Smooth muscle cell (in vitro differentiated cells): ENCODE measurements at regions not wholly inside any gene's neighbourhood (a gene's known extent, or its start where the extent isn't known, plus 50 kb on each side); places are given as distances from the start of the nearest gene placed in this dataset.

Source experiments
- DNase-seq: peaks from one replicate; lab custom pipeline; 2025; ENCODE audit not compliant: unreplicated experiment; lab: John Stamatoyannopoulos, UW
- H2AFZ ChIP-seq: fragments of 200-600 bp; sonication (generic); 2 replicates; pipeline ENCODE4 v1.6.0; 2016; ENCODE audit warnings: antibody characterized with exemption, low read depth, mild to moderate bottlenecking
- H3F3A ChIP-seq: fragments of 200-600 bp; sonication (generic); 2 replicates; pipeline ENCODE4 v1.6.0; 2017; ENCODE audit warnings: antibody characterized with exemption, low read depth
- H3K27ac ChIP-seq: fragments of 200-600 bp; sonication (generic); 2 replicates; pipeline ENCODE4 v1.5.1; 2016; ENCODE audit warnings: low read depth, mild to moderate bottlenecking
- H3K27me3 ChIP-seq: fragments of 200-600 bp; sonication (generic); 2 replicates; pipeline ENCODE4 v1.6.1; 2016; ENCODE audit warnings: low read depth, mild to moderate bottlenecking
- H3K36me3 ChIP-seq: fragments of 200-600 bp; sonication (generic); 2 replicates; pipeline ENCODE4 v1.5.1; 2016; ENCODE audit warnings: low read depth
- H3K4me1 ChIP-seq: fragments of 200-600 bp; sonication (generic); 2 replicates; pipeline ENCODE4 v1.5.1; 2016; ENCODE audit warnings: low read depth
- H3K4me2 ChIP-seq: fragments of 200-600 bp; sonication (generic); 2 replicates; pipeline ENCODE4 v1.6.0; 2016; ENCODE audit warnings: mild to moderate bottlenecking
- H3K4me3 ChIP-seq: fragments of 200-600 bp; sonication (generic); 2 replicates; pipeline ENCODE4 v1.5.1; 2016; ENCODE audit warnings: mild to moderate bottlenecking
- H3K79me2 ChIP-seq: fragments of 200-600 bp; sonication (generic); 2 replicates; pipeline ENCODE4 v1.6.0; 2016; ENCODE audit warnings: low read depth, mild to moderate bottlenecking
- H3K9ac ChIP-seq: fragments of 200-600 bp; sonication (generic); 2 replicates; pipeline ENCODE4 v1.6.0; 2016; ENCODE audit warnings: low read depth
- H3K9me3 ChIP-seq: fragments of 200-600 bp; sonication (generic); replicated peaks from 2 replicates; pipeline ENCODE4 v1.5.1; 2016; ENCODE audit warnings: low read depth
- H4K20me1 ChIP-seq: fragments of 200-600 bp; sonication (generic); 2 replicates; pipeline ENCODE4 v1.6.0; 2016; ENCODE audit warnings: low read depth
- WGBS: methylation state at CpG from one replicate; pipeline ENCODE4 v1.1.7; 2016; ENCODE audit warnings: low lambda C conversion rate; 5-methylcytosine and 5-hydroxymethylcytosine counted together
- TF ChIP-seq, protein P1 (sequence below): fragments of 200-600 bp; sonication (generic); IDR thresholded peaks from 2 replicates; pipeline ENCODE4 v1.5.1; 2017; ENCODE audit warnings: borderline replicate concordance, mild to moderate bottlenecking, antibody characterized with exemption; ENCODE audit not compliant: insufficient read depth, poor library complexity, severe bottlenecking

- H3K9ac ChIP-seq = no peak overlapping the region
- no peak for DNase-seq
- no peak overlapping the region for H3K4me3 ChIP-seq
- no peaks in the 10 kb centered on the region for H3K36me3 ChIP-seq
- no peaks in the 10 kb centered on the region for H4K20me1 ChIP-seq
- no peak overlapping the region for H3K27ac ChIP-seq
- TF ChIP-seq, protein P1, sequence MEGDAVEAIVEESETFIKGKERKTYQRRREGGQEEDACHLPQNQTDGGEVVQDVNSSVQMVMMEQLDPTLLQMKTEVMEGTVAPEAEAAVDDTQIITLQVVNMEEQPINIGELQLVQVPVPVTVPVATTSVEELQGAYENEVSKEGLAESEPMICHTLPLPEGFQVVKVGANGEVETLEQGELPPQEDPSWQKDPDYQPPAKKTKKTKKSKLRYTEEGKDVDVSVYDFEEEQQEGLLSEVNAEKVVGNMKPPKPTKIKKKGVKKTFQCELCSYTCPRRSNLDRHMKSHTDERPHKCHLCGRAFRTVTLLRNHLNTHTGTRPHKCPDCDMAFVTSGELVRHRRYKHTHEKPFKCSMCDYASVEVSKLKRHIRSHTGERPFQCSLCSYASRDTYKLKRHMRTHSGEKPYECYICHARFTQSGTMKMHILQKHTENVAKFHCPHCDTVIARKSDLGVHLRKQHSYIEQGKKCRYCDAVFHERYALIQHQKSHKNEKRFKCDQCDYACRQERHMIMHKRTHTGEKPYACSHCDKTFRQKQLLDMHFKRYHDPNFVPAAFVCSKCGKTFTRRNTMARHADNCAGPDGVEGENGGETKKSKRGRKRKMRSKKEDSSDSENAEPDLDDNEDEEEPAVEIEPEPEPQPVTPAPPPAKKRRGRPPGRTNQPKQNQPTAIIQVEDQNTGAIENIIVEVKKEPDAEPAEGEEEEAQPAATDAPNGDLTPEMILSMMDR = no peak
- H3K4me1 ChIP-seq = no peaks in the 10 kb centered on the region
- no peaks in the 10 kb centered on the region for H3K9me3 ChIP-seq
- H3K79me2 ChIP-seq = no peaks in the 10 kb centered on the region
- no peak overlapping the region for H2AFZ ChIP-seq
- H3K4me2 ChIP-seq = no peak overlapping the region
- no peaks in the 10 kb centered on the region for H3F3A ChIP-seq
- H3K27me3 ChIP-seq = no peaks in the 10 kb centered on the region
- WGBS = 76% methylated on average over 3 of the region's 3 CpGs
Observed at GRCh38 chr3:116963802-116964201, 254.2 kb downstream of the TUSC7 start.

GRCh38 chr3:116966649-116967048 lies 257.1 kb downstream of the TUSC7 start:
- Histone ChIP-seq H3K4me2 (no peak overlapping the region), H3K4me3 (no peak overlapping the region), H3K9ac (no peak overlapping the region), H3K36me3 (no peaks in the 10 kb centered on the region), H3K27ac (no peak overlapping the region), H3K4me1 (no peaks in the 10 kb centered on the region), H4K20me1 (no peaks in the 10 kb centered on the region), H3K9me3 (no peaks in the 10 kb centered on the region), H3F3A (no peaks in the 10 kb centered on the region), H3K79me2 (no peaks in the 10 kb centered on the region), H3K27me3 (no peaks in the 10 kb centered on the region), H2AFZ (no peak overlapping the region)
- WGBS = 82% methylated on average over 2 of the region's 2 CpGs
- DNase-seq = no peak
- TF ChIP-seq, protein P1 = no peak

- WGBS = 87% methylated on average over 6 of the region's 6 CpGs
- no peaks in the 10 kb centered on the region for H3K4me1 ChIP-seq
- DNase-seq = no peak
- no peaks in the 10 kb centered on the region for H3F3A ChIP-seq
- H3K36me3 ChIP-seq = no peaks in the 10 kb centered on the region
- H3K4me2 ChIP-seq = no peak overlapping the region
- H3K27me3 ChIP-seq = no peaks in the 10 kb centered on the region
- H3K27ac ChIP-seq = no peak overlapping the region
- H2AFZ ChIP-seq = no peak overlapping the region
- no peaks in the 10 kb centered on the region for H3K9me3 ChIP-seq
- no peaks in the 10 kb centered on the region for H4K20me1 ChIP-seq
- no peaks in the 10 kb centered on the region for H3K79me2 ChIP-seq
- H3K4me3 ChIP-seq = no peak overlapping the region
- no peak overlapping the region for H3K9ac ChIP-seq
- TF ChIP-seq, protein P1 = no peak
Observed at GRCh38 chr3:116969135-116969534, 259.6 kb downstream of the TUSC7 start.

GRCh38 chr3:116969646-116970045 lies 260.1 kb downstream of the TUSC7 start:
- no peak overlapping the region for H3K4me3 ChIP-seq
- no peaks in the 10 kb centered on the region for H3K4me1 ChIP-seq
- no peaks in the 10 kb centered on the region for H3F3A ChIP-seq
- no peaks in the 10 kb centered on the region for H3K36me3 ChIP-seq
- no peak for DNase-seq
- no peak overlapping the region for H3K9ac ChIP-seq
- no peaks in the 10 kb centered on the region for H4K20me1 ChIP-seq
- WGBS = 95% methylated on average over 1 of the region's 1 CpG
- H2AFZ ChIP-seq = no peak overlapping the region
- H3K4me2 ChIP-seq = no peak overlapping the region
- H3K79me2 ChIP-seq = no peaks in the 10 kb centered on the region
- no peak overlapping the region for H3K27ac ChIP-seq
- H3K9me3 ChIP-seq = no peaks in the 10 kb centered on the region
- no peaks in the 10 kb centered on the region for H3K27me3 ChIP-seq
- TF ChIP-seq, protein P1 = no peak
